Astrocyte (in vitro differentiated cells and primary cell): ENCODE measurements at regions not wholly inside any gene's neighbourhood (a gene's known extent, or its start where the extent isn't known, plus 50 kb on each side); places are given as distances from the start of the nearest gene placed in this dataset.

ENCODE experiments used
- DNase-seq: peaks from one replicate; pipeline ENCODE4 v3.0.0-alpha.2; 2010; ENCODE audit warnings: low read depth
- FAIRE-seq: peaks from 2 replicates; lab custom pipeline; 2011; peaks lifted over from hg19 to GRCh38; lab: Jason Lieb, UNC
- H2AFZ ChIP-seq: 2 replicates; pipeline ENCODE4 v1.6.0; 2012; ENCODE audit warnings: low read depth, low read length, inconsistent platforms
- H3K27ac ChIP-seq: 2 replicates; pipeline ENCODE4 v1.5.1; 2011; ENCODE audit warnings: low read depth, low read length, inconsistent platforms
- H3K27me3 ChIP-seq: 2 replicates; pipeline ENCODE4 v1.6.0; 2011; ENCODE audit warnings: low read length, inconsistent platforms; ENCODE audit not compliant: insufficient read depth
- H3K36me3 ChIP-seq: 2 replicates; pipeline ENCODE4 v1.5.1; 2011; ENCODE audit warnings: low read length, inconsistent platforms; ENCODE audit not compliant: insufficient read depth
- H3K4me1 ChIP-seq: 2 replicates; pipeline ENCODE4 v1.5.1; 2011; ENCODE audit warnings: low read length, inconsistent platforms; ENCODE audit not compliant: insufficient read depth
- H3K4me2 ChIP-seq: 2 replicates; pipeline ENCODE4 v1.6.0; 2012; ENCODE audit warnings: low read length, inconsistent platforms
- H3K4me3 ChIP-seq: 2 replicates; pipeline ENCODE4 v1.5.1; 2011; ENCODE audit warnings: low read depth, mild to moderate bottlenecking, low read length, inconsistent platforms; ENCODE audit not compliant: insufficient read depth
- H3K79me2 ChIP-seq: 2 replicates; pipeline ENCODE4 v1.6.0; 2012; ENCODE audit warnings: mild to moderate bottlenecking, low read length, inconsistent platforms; ENCODE audit not compliant: insufficient read depth
- H3K9ac ChIP-seq: 2 replicates; pipeline ENCODE4 v1.6.0; 2012; ENCODE audit warnings: mild to moderate bottlenecking, low read length, inconsistent platforms
- H3K9me3 ChIP-seq: 2 replicates; pipeline ENCODE4 v1.5.1; 2012; ENCODE audit warnings: low read depth, mild to moderate bottlenecking, low read length, inconsistent platforms; ENCODE audit not compliant: insufficient read depth
- H4K20me1 ChIP-seq: 2 replicates; pipeline ENCODE4 v1.6.0; 2012; ENCODE audit warnings: low read length, inconsistent platforms; ENCODE audit not compliant: insufficient read depth
- H3K27ac Mint-ChIP-seq: one replicate; pipeline ENCODE4 v1.8.0; 2021; ENCODE audit warnings: mild to moderate bottlenecking, mixed read lengths; ENCODE audit not compliant: unreplicated experiment
- H3K27me3 Mint-ChIP-seq: one replicate; pipeline ENCODE4 v1.8.0; 2021; ENCODE audit warnings: low read depth, mixed read lengths; ENCODE audit not compliant: unreplicated experiment
- H3K36me3 Mint-ChIP-seq: one replicate; pipeline ENCODE4 v1.8.0; 2021; ENCODE audit warnings: low read depth, mixed read lengths; ENCODE audit not compliant: unreplicated experiment
- H3K4me1 Mint-ChIP-seq: one replicate; pipeline ENCODE4 v1.8.0; 2021; ENCODE audit warnings: low read depth, mixed read lengths; ENCODE audit not compliant: unreplicated experiment
- H3K4me3 Mint-ChIP-seq: one replicate; pipeline ENCODE4 v1.8.0; 2021; ENCODE audit warnings: mild to moderate bottlenecking, moderate library complexity, mixed read lengths; ENCODE audit not compliant: unreplicated experiment
- H3K9me3 Mint-ChIP-seq: one replicate; pipeline ENCODE4 v1.8.0; 2021; ENCODE audit warnings: mild to moderate bottlenecking, mixed read lengths; ENCODE audit not compliant: unreplicated experiment
- EZH2 ChIP-seq: IDR thresholded peaks from 2 replicates; pipeline ENCODE4 v1.6.1; 2012; ENCODE audit warnings: mild to moderate bottlenecking, low read length, inconsistent platforms; ENCODE audit not compliant: insufficient read depth
- TF ChIP-seq, protein P1 (sequence below): IDR thresholded peaks from 2 replicates; pipeline ENCODE4 v1.5.1; 2011; ENCODE audit warnings: low read depth, mild to moderate bottlenecking, inconsistent platforms, low read length, moderate library complexity; ENCODE audit not compliant: insufficient read depth

DNA sequence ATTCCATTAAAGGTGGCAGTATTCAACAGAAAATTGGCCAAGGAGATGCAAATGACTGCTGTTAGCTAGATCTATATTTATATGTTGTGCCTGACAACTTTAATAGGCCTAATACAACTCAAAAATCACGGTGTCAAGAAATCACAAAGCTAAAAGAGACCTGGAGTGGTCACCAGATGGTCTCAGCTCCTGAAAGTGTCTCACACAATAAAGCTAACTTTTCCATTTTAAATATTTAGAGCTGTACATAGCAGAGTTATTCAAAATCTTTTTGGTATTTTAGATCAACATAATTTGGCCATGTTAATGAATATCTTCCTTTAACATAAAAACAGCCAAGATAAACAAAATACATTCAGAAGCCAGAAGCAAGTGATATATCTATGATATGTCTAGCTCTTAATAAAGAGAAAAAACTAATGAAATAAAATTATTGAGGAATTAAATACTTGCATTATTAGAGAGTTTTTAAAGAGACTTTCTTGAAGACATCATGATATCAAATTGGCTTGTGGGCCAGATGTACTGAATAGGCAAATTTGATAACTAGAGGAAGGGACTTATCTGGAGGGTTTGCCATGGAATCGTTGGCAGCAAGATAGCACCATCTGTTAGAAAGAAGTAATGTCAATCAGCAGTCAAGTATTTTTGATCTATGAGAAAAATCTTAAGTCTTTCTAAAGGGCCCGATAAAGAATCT lies 84.9 kb upstream of the SCAF8 start:
- Mint-ChIP-seq H3K9me3 (no peaks in the 10 kb centered on the region), H3K27ac (no peak overlapping the region), H3K27me3 (no peaks in the 10 kb centered on the region), H3K36me3 (no peaks in the 10 kb centered on the region), H3K4me3 (no peak overlapping the region), H3K4me1 (no peaks in the 10 kb centered on the region)
- H3K36me3 ChIP-seq = no peaks in the 10 kb centered on the region
- H3K9ac ChIP-seq = no peak overlapping the region
- H3K27ac ChIP-seq = no peak overlapping the region
- FAIRE-seq (no peak), DNase-seq (no peak)
- H3K4me3 ChIP-seq = no peak overlapping the region
- H3K79me2 ChIP-seq = no peaks in the 10 kb centered on the region
- H3K4me1 ChIP-seq = peaks cover 3% of the 10 kb centered on the region
- H3K27me3 ChIP-seq = peaks cover 2% of the 10 kb centered on the region
- no peaks in the 10 kb centered on the region for H4K20me1 ChIP-seq
- no peak overlapping the region for H3K4me2 ChIP-seq
- no peaks in the 10 kb centered on the region for H3K9me3 ChIP-seq
- H2AFZ ChIP-seq = no peak overlapping the region
- no peak for TF ChIP-seq EZH2
- TF ChIP-seq, protein P1, sequence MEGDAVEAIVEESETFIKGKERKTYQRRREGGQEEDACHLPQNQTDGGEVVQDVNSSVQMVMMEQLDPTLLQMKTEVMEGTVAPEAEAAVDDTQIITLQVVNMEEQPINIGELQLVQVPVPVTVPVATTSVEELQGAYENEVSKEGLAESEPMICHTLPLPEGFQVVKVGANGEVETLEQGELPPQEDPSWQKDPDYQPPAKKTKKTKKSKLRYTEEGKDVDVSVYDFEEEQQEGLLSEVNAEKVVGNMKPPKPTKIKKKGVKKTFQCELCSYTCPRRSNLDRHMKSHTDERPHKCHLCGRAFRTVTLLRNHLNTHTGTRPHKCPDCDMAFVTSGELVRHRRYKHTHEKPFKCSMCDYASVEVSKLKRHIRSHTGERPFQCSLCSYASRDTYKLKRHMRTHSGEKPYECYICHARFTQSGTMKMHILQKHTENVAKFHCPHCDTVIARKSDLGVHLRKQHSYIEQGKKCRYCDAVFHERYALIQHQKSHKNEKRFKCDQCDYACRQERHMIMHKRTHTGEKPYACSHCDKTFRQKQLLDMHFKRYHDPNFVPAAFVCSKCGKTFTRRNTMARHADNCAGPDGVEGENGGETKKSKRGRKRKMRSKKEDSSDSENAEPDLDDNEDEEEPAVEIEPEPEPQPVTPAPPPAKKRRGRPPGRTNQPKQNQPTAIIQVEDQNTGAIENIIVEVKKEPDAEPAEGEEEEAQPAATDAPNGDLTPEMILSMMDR = no peak

DNA sequence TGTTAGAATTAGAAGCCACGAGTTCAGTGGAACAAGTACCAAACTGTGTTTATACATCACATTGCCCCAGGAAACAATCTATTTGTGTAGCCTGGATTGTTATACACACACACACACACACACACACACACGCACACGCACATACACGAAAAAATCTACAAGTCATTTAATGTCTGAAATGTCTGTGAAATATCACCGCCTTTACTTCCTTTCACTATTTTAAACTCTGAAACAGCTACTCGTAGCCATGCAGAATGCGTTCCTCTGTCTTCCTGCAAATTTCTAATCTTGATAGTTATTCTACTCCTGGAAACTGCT lies 84.4 kb upstream of the SCAF8 start:
- Histone ChIP-seq H3K9me3 (no peaks in the 10 kb centered on the region), H3K36me3 (no peaks in the 10 kb centered on the region), H3K27ac (no peak overlapping the region), H3K27me3 (peaks cover 2% of the 10 kb centered on the region), H2AFZ (no peak overlapping the region), H3K4me3 (no peak overlapping the region), H3K79me2 (no peaks in the 10 kb centered on the region), H3K4me2 (no peak overlapping the region), H3K4me1 (peaks cover 7% of the 10 kb centered on the region), H3K9ac (no peak overlapping the region), H4K20me1 (no peaks in the 10 kb centered on the region)
- no peaks in the 10 kb centered on the region for H3K27me3 Mint-ChIP-seq
- H3K27ac Mint-ChIP-seq = no peak overlapping the region
- H3K4me3 Mint-ChIP-seq = no peak overlapping the region
- TF ChIP-seq EZH2 = no peak
- TF ChIP-seq, protein P1 = no peak
- H3K36me3 Mint-ChIP-seq = no peaks in the 10 kb centered on the region
- DNase-seq (no peak), FAIRE-seq (no peak)
- peaks cover 4% of the 10 kb centered on the region for H3K4me1 Mint-ChIP-seq
- H3K9me3 Mint-ChIP-seq = no peaks in the 10 kb centered on the region

DNA sequence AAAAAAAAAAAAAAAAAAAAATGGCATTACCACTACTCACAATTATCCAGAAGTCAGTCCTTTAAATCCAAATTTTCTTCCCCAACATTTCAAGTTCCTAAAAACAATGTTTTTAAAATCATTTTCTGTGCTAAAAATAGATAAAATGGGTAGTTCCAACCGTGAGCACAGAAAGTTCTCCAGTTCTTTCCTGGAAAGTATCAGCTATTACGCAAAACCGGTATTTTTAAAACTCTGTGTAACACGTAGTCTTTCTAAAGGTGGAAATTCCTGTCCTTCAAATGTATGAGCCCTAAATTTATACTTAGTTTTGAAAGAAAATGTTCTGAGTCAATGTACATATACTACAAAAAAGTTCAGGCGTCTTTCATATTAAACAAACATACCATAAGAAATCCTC lies 83.5 kb upstream of the SCAF8 start:
- H3K4me3 Mint-ChIP-seq = no peak overlapping the region
- FAIRE-seq = no peak
- peaks cover 4% of the 10 kb centered on the region for H3K4me1 Mint-ChIP-seq

More for the DNA sequence above, 83.5 kb upstream of the SCAF8 start:
- no peaks in the 10 kb centered on the region for H3K27me3 Mint-ChIP-seq
- H3K36me3 ChIP-seq = no peaks in the 10 kb centered on the region
- H3K27me3 ChIP-seq = peaks cover 2% of the 10 kb centered on the region
- no peak for DNase-seq
- H3K9me3 Mint-ChIP-seq = no peaks in the 10 kb centered on the region
- no peak overlapping the region for H3K9ac ChIP-seq
- H3K27ac ChIP-seq = no peak overlapping the region
- no peak overlapping the region for H3K4me3 ChIP-seq
- H3K4me2 ChIP-seq = no peak overlapping the region
- no peak overlapping the region for H3K27ac Mint-ChIP-seq
- H3K79me2 ChIP-seq = no peaks in the 10 kb centered on the region
- H4K20me1 ChIP-seq = no peaks in the 10 kb centered on the region
- TF ChIP-seq, protein P1 = no peak
- TF ChIP-seq EZH2 = no peak
- no peaks in the 10 kb centered on the region for H3K9me3 ChIP-seq
- peaks cover 12% of the 10 kb centered on the region for H3K4me1 ChIP-seq
- H3K36me3 Mint-ChIP-seq = no peaks in the 10 kb centered on the region
- H2AFZ ChIP-seq = no peak overlapping the region
